ENCODE measurements at regions not wholly inside any gene's neighbourhood (a gene's known extent, or its start where the extent isn't known, plus 50 kb on each side); places are given as distances from the start of the nearest gene placed in this dataset.
A peak's percentile ranks its signal among the peaks of the same experiment; 100 is the strongest.
"Not testable (repeated sequence)": the region's sequence is repeated elsewhere in the genome, so short reads cannot be mapped to it uniquely, and the experiment has no call there.

GRCh38 chr5:115469904-115470516, 74.6 kb downstream of the FEM1C start:
- no peak for DNase-seq (ENCODE audit: low read depth in 2 of 2)

- no peak for DNase-seq (ENCODE audit: low read depth in 2 of 2)
Measured at GRCh38 chr5:115467628-115468027, 76.9 kb downstream of the FEM1C start.

GRCh38 chr5:115465431-115465830, 79.1 kb downstream of the FEM1C start:
- DNase-seq (ENCODE audit: low read depth in 2 of 2), result no peak

- no peak for DNase-seq (ENCODE audit: low read depth in 2 of 2)
Measured at GRCh38 chr5:115463983-115464382, 80.6 kb downstream of the FEM1C start.

GRCh38 chr5:115461506-115462290, 82.9 kb downstream of the FEM1C start:
- DNase-seq (ENCODE audit: low read depth in 2 of 2), result peak; percentile 67 to 70

GRCh38 chr5:115461093-115461492, 83.5 kb downstream of the FEM1C start:
- DNase-seq (ENCODE audit: low read depth in 2 of 2), result no peak

GRCh38 chr5:115460472-115460871, 84.1 kb downstream of the FEM1C start:
- DNase-seq (ENCODE audit: low read depth in 2 of 2), result peak in 1 of 2 experiments; percentile 48

- DNase-seq (ENCODE audit: low read depth in 2 of 2), result peak; percentile 65 to 66
Measured at GRCh38 chr5:115459855-115460341, 84.7 kb downstream of the FEM1C start.

- no peak for DNase-seq (ENCODE audit: low read depth in 2 of 2)
Measured at GRCh38 chr5:115458416-115458815, 86.2 kb downstream of the FEM1C start.

- DNase-seq (ENCODE audit: low read depth in 2 of 2), result no peak
Measured at GRCh38 chr5:115458003-115458409, 86.6 kb downstream of the FEM1C start.

GRCh38 chr5:115457571-115457970, 87.0 kb downstream of the FEM1C start:
- DNase-seq (ENCODE audit: low read depth in 2 of 2), result no peak

GRCh38 chr5:115456539-115457040, 88.0 kb downstream of the FEM1C start:
- DNase-seq (ENCODE audit: low read depth in 2 of 2), result no peak

- no peak for DNase-seq (ENCODE audit: low read depth in 2 of 2)
Measured at GRCh38 chr5:115456056-115456455, 88.5 kb downstream of the FEM1C start.

- no peak for DNase-seq (ENCODE audit: low read depth in 2 of 2)
Measured at GRCh38 chr5:115455301-115455707, 89.3 kb downstream of the FEM1C start.

GRCh38 chr5:115453391-115454095, 91.0 kb downstream of the FEM1C start:
- no peak for DNase-seq (ENCODE audit: low read depth in 2 of 2)

- DNase-seq (ENCODE audit: low read depth in 2 of 2), result peak in 1 of 2 experiments; percentile 35
Measured at GRCh38 chr5:115452536-115453235, 91.9 kb downstream of the FEM1C start.

GRCh38 chr5:115452083-115452482, 92.5 kb downstream of the FEM1C start:
- DNase-seq (ENCODE audit: low read depth in 2 of 2), result no peak

- DNase-seq (ENCODE audit: low read depth in 2 of 2), result peak; percentile 92 to 94
Measured at GRCh38 chr5:115450741-115451140, 93.8 kb downstream of the FEM1C start.

- not testable (repeated sequence) for DNase-seq (ENCODE audit: low read depth in 2 of 2)
Measured at GRCh38 chr5:115448630-115449029, 95.9 kb downstream of the FEM1C start.

- DNase-seq (ENCODE audit: low read depth in 2 of 2), result no peak
Measured at GRCh38 chr5:115440782-115441451, 103.7 kb downstream of the FEM1C start.

GRCh38 chr5:115439639-115440038, 104.9 kb downstream of the FEM1C start:
- no peak for DNase-seq (ENCODE audit: low read depth in 2 of 2)
